ENCODE measurements at regions not wholly inside any gene's neighbourhood (a gene's known extent, or its start where the extent isn't known, plus 50 kb on each side); places are given as distances from the start of the nearest gene placed in this dataset.

- H3K14ac ChIP-seq (ENCODE audit: low read length), result no peak overlapping the region
- no peak overlapping the region for H3K18ac ChIP-seq (ENCODE audit: low read length)
- H3K23ac ChIP-seq (ENCODE audit: low read length), result no peak overlapping the region
Measured at GRCh38 chr15:49734831-49735508, 114.1 kb downstream of the DTWD1 start.

GRCh38 chr15:49737127-49737526 lies 116.3 kb downstream of the DTWD1 start:
- Histone ChIP-seq H3K18ac (ENCODE audit: low read length) (no peak overlapping the region), H2BK12ac (ENCODE audit: low read length) (no peak overlapping the region), H2BK120ac (ENCODE audit: insufficient read depth, low read length, poor library complexity) (no peak overlapping the region), H3K4me1 (ENCODE audit: control insufficient read depth in 1 of 2, insufficient read depth in 2 of 2, low read length in 2 of 2) (peaks cover 8 to 10% of the 10 kb centered on the region in 2 experiments), H3K14ac (ENCODE audit: low read length) (no peak overlapping the region), H2BK5ac (ENCODE audit: low read depth, low read length, poor library complexity) (no peak overlapping the region), H2AFZ (ENCODE audit: insufficient read depth, low read length, poor library complexity) (no peak overlapping the region), H4K12ac (ENCODE audit: low read depth, low read length) (no peak overlapping the region), H3K27me3 (ENCODE audit: insufficient read depth, low read length) (no peaks in the 10 kb centered on the region), H3K4ac (ENCODE audit: low read depth, low read length) (no peak overlapping the region), H2AK5ac (ENCODE audit: low read length) (no peak overlapping the region), H3K9ac (ENCODE audit: low read length) (no peak overlapping the region), H3K79me2 (ENCODE audit: control insufficient read depth, insufficient read depth, low read length, poor library complexity) (peaks cover 3% of the 10 kb centered on the region), H3K23ac (ENCODE audit: low read length) (no peak overlapping the region), H3K4me3 (ENCODE audit: low read depth, low read length) (no peak overlapping the region), H3K27ac (ENCODE audit: low read depth, low read length) (no peak overlapping the region), H4K8ac (ENCODE audit: low read depth, low read length) (no peak overlapping the region), H4K91ac (ENCODE audit: low read depth, low read length) (no peak overlapping the region), H3K36me3 (ENCODE audit: control insufficient read depth in 1 of 2, insufficient read depth in 2 of 2, low read length in 2 of 2) (no peaks in the 10 kb centered on the region), H3K4me2 (ENCODE audit: low read length) (no peak overlapping the region), H3K79me1 (ENCODE audit: low read length) (peaks cover 9% of the 10 kb centered on the region), H3K9me3 (ENCODE audit: insufficient read depth, low read depth, low read length) (peaks cover 4% of the 10 kb centered on the region)
- DNase-seq, result no peak

More at GRCh38 chr15:49734831-49735508, 114.1 kb downstream of the DTWD1 start:
- Histone ChIP-seq H2BK12ac (ENCODE audit: low read length) (peak overlapping the region; percentile 15), H2BK5ac (ENCODE audit: low read depth, low read length, poor library complexity) (no peak overlapping the region), H3K27me3 (ENCODE audit: insufficient read depth, low read length) (no peaks in the 10 kb centered on the region), H2AK5ac (ENCODE audit: low read length) (no peak overlapping the region), H4K8ac (ENCODE audit: low read depth, low read length) (no peak overlapping the region), H3K4me2 (ENCODE audit: low read length) (no peak overlapping the region), H3K4me3 (ENCODE audit: low read depth, low read length) (no peak overlapping the region), H3K36me3 (ENCODE audit: control insufficient read depth in 1 of 2, insufficient read depth in 2 of 2, low read length in 2 of 2) (no peaks in the 10 kb centered on the region), H3K4ac (ENCODE audit: low read depth, low read length) (no peak overlapping the region), H4K12ac (ENCODE audit: low read depth, low read length) (no peak overlapping the region), H4K91ac (ENCODE audit: low read depth, low read length) (peak overlapping the region; percentile 10), H3K4me1 (ENCODE audit: control insufficient read depth in 1 of 2, insufficient read depth in 2 of 2, low read length in 2 of 2) (peaks cover 20 to 21% of the 10 kb centered on the region in 2 experiments), H3K79me2 (ENCODE audit: control insufficient read depth, insufficient read depth, low read length, poor library complexity) (peaks cover 3% of the 10 kb centered on the region), H2BK120ac (ENCODE audit: insufficient read depth, low read length, poor library complexity) (no peak overlapping the region), H2AFZ (ENCODE audit: insufficient read depth, low read length, poor library complexity) (no peak overlapping the region), H3K9ac (ENCODE audit: low read length) (no peak overlapping the region), H3K9me3 (ENCODE audit: insufficient read depth, low read depth, low read length) (no peaks in the 10 kb centered on the region), H3K79me1 (ENCODE audit: low read length) (peaks cover 16% of the 10 kb centered on the region), H3K27ac (ENCODE audit: low read depth, low read length) (no peak overlapping the region)
- no CpG with 5 or more reads among the region's 4 CpGs for WGBS (ENCODE audit: extremely low coverage, insufficient coverage, insufficient read length)
- no peak for DNase-seq

- DNase-seq, result no peak
- no peak overlapping the region for H2BK120ac ChIP-seq (ENCODE audit: insufficient read depth, low read length, poor library complexity)
- H3K18ac ChIP-seq (ENCODE audit: low read length), result no peak overlapping the region
- no peak overlapping the region for H4K91ac ChIP-seq (ENCODE audit: low read depth, low read length)
- H2AFZ ChIP-seq (ENCODE audit: insufficient read depth, low read length, poor library complexity), result no peak overlapping the region
- no peak overlapping the region for H2AK5ac ChIP-seq (ENCODE audit: low read length)
- no peaks in the 10 kb centered on the region for H3K79me2 ChIP-seq (ENCODE audit: control insufficient read depth, insufficient read depth, low read length, poor library complexity)
- H3K9me3 ChIP-seq (ENCODE audit: insufficient read depth, low read depth, low read length), result peaks cover 5% of the 10 kb centered on the region
- no peak overlapping the region for H3K14ac ChIP-seq (ENCODE audit: low read length)
- H2BK12ac ChIP-seq (ENCODE audit: low read length), result no peak overlapping the region
- no peaks in the 10 kb centered on the region for H3K27me3 ChIP-seq (ENCODE audit: insufficient read depth, low read length)
- H3K79me1 ChIP-seq (ENCODE audit: low read length), result no peaks in the 10 kb centered on the region
- no peak overlapping the region for H4K8ac ChIP-seq (ENCODE audit: low read depth, low read length)
- no peak overlapping the region for H3K4me3 ChIP-seq (ENCODE audit: low read depth, low read length)
- no peak overlapping the region for H4K12ac ChIP-seq (ENCODE audit: low read depth, low read length)
- no peak overlapping the region for H2BK5ac ChIP-seq (ENCODE audit: low read depth, low read length, poor library complexity)
- no peak overlapping the region for H3K27ac ChIP-seq (ENCODE audit: low read depth, low read length)
- no peak overlapping the region for H3K4ac ChIP-seq (ENCODE audit: low read depth, low read length)
- no peak overlapping the region for H3K9ac ChIP-seq (ENCODE audit: low read length)
- H3K4me1 ChIP-seq (ENCODE audit: control insufficient read depth in 1 of 2, insufficient read depth in 2 of 2, low read length in 2 of 2), result no peaks in the 10 kb centered on the region
- H3K23ac ChIP-seq (ENCODE audit: low read length), result no peak overlapping the region
- H3K4me2 ChIP-seq (ENCODE audit: low read length), result no peak overlapping the region
- H3K36me3 ChIP-seq (ENCODE audit: control insufficient read depth in 1 of 2, insufficient read depth in 2 of 2, low read length in 2 of 2), result no peaks in the 10 kb centered on the region
Measured at GRCh38 chr15:49741712-49742111, 120.9 kb downstream of the DTWD1 start.

- no peak overlapping the region for H3K23ac ChIP-seq (ENCODE audit: low read length)
- H4K8ac ChIP-seq (ENCODE audit: low read depth, low read length), result no peak overlapping the region
- no peaks in the 10 kb centered on the region for H3K79me1 ChIP-seq (ENCODE audit: low read length)
- no peak overlapping the region for H3K9ac ChIP-seq (ENCODE audit: low read length)
- no peak overlapping the region for H4K12ac ChIP-seq (ENCODE audit: low read depth, low read length)
- H3K9me3 ChIP-seq (ENCODE audit: insufficient read depth, low read depth, low read length), result peaks cover 5% of the 10 kb centered on the region
- H2AFZ ChIP-seq (ENCODE audit: insufficient read depth, low read length, poor library complexity), result no peak overlapping the region
- no peaks in the 10 kb centered on the region for H3K79me2 ChIP-seq (ENCODE audit: control insufficient read depth, insufficient read depth, low read length, poor library complexity)
- H2BK5ac ChIP-seq (ENCODE audit: low read depth, low read length, poor library complexity), result no peak overlapping the region
- H3K4me3 ChIP-seq (ENCODE audit: low read depth, low read length), result no peak overlapping the region
- no peak overlapping the region for H3K14ac ChIP-seq (ENCODE audit: low read length)
- H3K27me3 ChIP-seq (ENCODE audit: insufficient read depth, low read length), result no peaks in the 10 kb centered on the region
- no peak overlapping the region for H3K4me2 ChIP-seq (ENCODE audit: low read length)
- H3K27ac ChIP-seq (ENCODE audit: low read depth, low read length), result no peak overlapping the region
- no peak overlapping the region for H2AK5ac ChIP-seq (ENCODE audit: low read length)
- H3K4ac ChIP-seq (ENCODE audit: low read depth, low read length), result no peak overlapping the region
- DNase-seq, result no peak
- H3K36me3 ChIP-seq (ENCODE audit: control insufficient read depth in 1 of 2, insufficient read depth in 2 of 2, low read length in 2 of 2), result no peaks in the 10 kb centered on the region
- no peak overlapping the region for H2BK120ac ChIP-seq (ENCODE audit: insufficient read depth, low read length, poor library complexity)
- WGBS (ENCODE audit: extremely low coverage, insufficient coverage, insufficient read length), result no CpG with 5 or more reads among the region's 3 CpGs
- H3K18ac ChIP-seq (ENCODE audit: low read length), result no peak overlapping the region
- H2BK12ac ChIP-seq (ENCODE audit: low read length), result no peak overlapping the region
- H3K4me1 ChIP-seq (ENCODE audit: control insufficient read depth in 1 of 2, insufficient read depth in 2 of 2, low read length in 2 of 2), result no peaks in the 10 kb centered on the region
- H4K91ac ChIP-seq (ENCODE audit: low read depth, low read length), result no peak overlapping the region
Measured at GRCh38 chr15:49742381-49742780, 121.5 kb downstream of the DTWD1 start.
